GM12878 (cell line): ENCODE measurements at regions not wholly inside any gene's neighbourhood (a gene's known extent, or its start where the extent isn't known, plus 50 kb on each side); places are given as distances from the start of the nearest gene placed in this dataset.

ENCODE experiments used
- ATAC-seq: fragments of 200-7000 bp; cut with Tn5 transposase; 3 replicates; pipeline ENCODE4 v1.9.1; 2020; ENCODE audit warnings: mild to moderate bottlenecking, moderate library complexity
- BruUV-seq: library from RNA; stranded (reverse); fragments of 400-500 nt; replicated peaks from 2 replicates; lab custom pipeline; 2021; lab: Mats Ljungman, UMichigan
- CTCF ChIA-PET: fragments of 300-600 bp; sonication (Branson Sonifier 250); formaldehyde crosslinking; extraction: SDS; loops from one replicate; lab custom pipeline; 2021; ENCODE audit warnings: inconsistent platforms; lab: Yijun Ruan, JAX
- POLR2A ChIA-PET: fragments of 350-600 bp; formaldehyde crosslinking; extraction: SDS; loops from one replicate; lab custom pipeline; 2021; ENCODE audit warnings: inconsistent platforms; lab: Charles Lee
- RAD21 ChIA-PET: fragments of 300-600 bp; sonication (Branson Sonifier 250); formaldehyde crosslinking; loops from one replicate; lab custom pipeline; 2023; ENCODE audit warnings: antibody characterized with exemption; ENCODE audit not compliant: unreplicated experiment; lab: Charles Lee
- SMC1A ChIA-PET: fragments of 300-600 bp; sonication (Branson Sonifier 250); formaldehyde crosslinking; loops from one replicate; lab custom pipeline; 2023; ENCODE audit not compliant: unreplicated experiment, uncharacterized antibody; lab: Charles Lee
- DNase-seq: peaks from one replicate; pipeline ENCODE4 v3.0.0-alpha.2; 2011; ENCODE audit warnings: low read depth, low spot score
- FAIRE-seq: peaks from 3 replicates; lab custom pipeline; 2011; peaks lifted over from hg19 to GRCh38; lab: Jason Lieb, UNC
- H2AFZ ChIP-seq: 2 replicates; pipeline ENCODE4 v1.6.0; 2011; ENCODE audit warnings: low read depth, low read length, control low read depth; ENCODE audit not compliant: control insufficient read depth
- H3K27ac ChIP-seq: 2 replicates; pipeline ENCODE4 v1.5.1; 2011; ENCODE audit warnings: control low read depth; ENCODE audit not compliant: control insufficient read depth, insufficient read depth
- H3K27me3 ChIP-seq, 2 experiments: replicated peaks in 1 of 2; 2 replicates each; pipeline versions ENCODE4 v1.6.0 to v1.6.1; 2011; ENCODE audit warnings: low read length in 1 of 2; ENCODE audit not compliant: control insufficient read depth in 2 of 2, insufficient read depth in 2 of 2
- H3K36me3 ChIP-seq, 2 experiments: 2 replicates each; pipeline ENCODE4 v1.5.1; 2011; ENCODE audit warnings: low read length in 1 of 2; ENCODE audit not compliant: control insufficient read depth in 2 of 2, insufficient read depth in 2 of 2
- H3K4me1 ChIP-seq: 2 replicates; pipeline ENCODE4 v1.6.1; 2011; ENCODE audit warnings: mild to moderate bottlenecking, low read length, moderate library complexity, mixed read lengths; ENCODE audit not compliant: control insufficient read depth, insufficient read depth
- H3K4me2 ChIP-seq: 2 replicates; pipeline ENCODE4 v1.6.0; 2011; ENCODE audit warnings: control low read depth; ENCODE audit not compliant: control insufficient read depth, insufficient read depth
- H3K4me3 ChIP-seq: fragments of 200-600 bp; sonication (generic); 2 replicates; pipeline ENCODE4 v1.5.1; 2016
- H3K79me2 ChIP-seq: 2 replicates; pipeline ENCODE4 v1.6.0; 2011; ENCODE audit warnings: low read length; ENCODE audit not compliant: control insufficient read depth, insufficient read depth
- H3K9ac ChIP-seq: 2 replicates; pipeline ENCODE4 v1.8.0; 2011; ENCODE audit warnings: low read length, control low read depth, mixed read lengths; ENCODE audit not compliant: control insufficient read depth, insufficient read depth
- H3K9me3 ChIP-seq: replicated peaks from 3 replicates; pipeline ENCODE4 v1.5.1; 2011; ENCODE audit warnings: mild to moderate bottlenecking, low read length; ENCODE audit not compliant: control insufficient read depth, insufficient read depth
- H4K20me1 ChIP-seq: 2 replicates; pipeline ENCODE4 v1.6.0; 2011; ENCODE audit not compliant: control insufficient read depth, insufficient read depth
- CHD2 ChIP-seq: IDR thresholded peaks from 2 replicates; pipeline ENCODE4 v1.6.1; 2011; ENCODE audit warnings: low read depth, low read length, improper control_type of control experiment, borderline replicate concordance
- CREM ChIP-seq: IDR thresholded peaks from 2 replicates; pipeline ENCODE4 v1.6.1; 2014; ENCODE audit warnings: antibody characterized with exemption, low read depth
- EP300 ChIP-seq, 2 experiments: fragments of 150-350 bp in 1 of 2; IDR thresholded peaks; 2 replicates each; pipeline ENCODE4 v1.6.1; 2011 to 2012; ENCODE audit warnings: low read depth in 2 of 2, low read length in 2 of 2, borderline replicate concordance in 1 of 2, improper control_type of control experiment in 1 of 2, inconsistent platforms in 1 of 2; ENCODE audit not compliant: control insufficient read depth in 1 of 2
- FOXK2 ChIP-seq: fragments of 450-650 bp; IDR thresholded peaks from 2 replicates; pipeline ENCODE4 v1.6.1; 2017; ENCODE audit warnings: mild to moderate bottlenecking, moderate library complexity
- IKZF2 ChIP-seq, 2 experiments: fragments of 450-650 bp; IDR thresholded peaks; 2 replicates each; pipeline ENCODE4 v1.6.1; 2017; ENCODE audit warnings: mild to moderate bottlenecking in 2 of 2, moderate library complexity in 2 of 2
- MEF2B ChIP-seq: fragments of 450-650 bp; IDR thresholded peaks from 2 replicates; pipeline ENCODE4 v1.6.1; 2018; ENCODE audit warnings: mild to moderate bottlenecking, moderate library complexity; ENCODE audit not compliant: partially characterized antibody, poor library complexity, severe bottlenecking
- MTA3 ChIP-seq: IDR thresholded peaks from 2 replicates; pipeline ENCODE4 v1.6.1; 2012; ENCODE audit warnings: low read length, inconsistent platforms, borderline replicate concordance
- NFYB ChIP-seq: IDR thresholded peaks from 2 replicates; pipeline ENCODE4 v1.6.1; 2011; ENCODE audit warnings: low read depth, mild to moderate bottlenecking, low read length, improper control_type of control experiment, moderate library complexity; ENCODE audit not compliant: insufficient read depth
- NR2C2 ChIP-seq: IDR thresholded peaks from 2 replicates; pipeline ENCODE4 v1.6.1; 2011; ENCODE audit warnings: borderline replicate concordance, low read depth; ENCODE audit not compliant: control insufficient read depth, insufficient read length
- PAX5 ChIP-seq: IDR thresholded peaks from 2 replicates; pipeline ENCODE4 v1.6.1; 2011; ENCODE audit warnings: low read depth, low read length, borderline replicate concordance
- RCOR1 ChIP-seq: conservative IDR thresholded peaks from 2 replicates; pipeline ENCODE4 v1.6.1; 2012; ENCODE audit warnings: low read depth, low read length, improper control_type of control experiment
- USF2 ChIP-seq: IDR thresholded peaks from 2 replicates; pipeline ENCODE4 v1.6.1; 2011; ENCODE audit warnings: low read depth, low read length, improper control_type of control experiment, borderline replicate concordance
- YY1 ChIP-seq: IDR thresholded peaks from 2 replicates; pipeline ENCODE4 v1.6.1; 2011; ENCODE audit warnings: low read depth, mild to moderate bottlenecking, low read length
- WGBS: methylation state at CpG from one replicate; pipeline ENCODE4 v1.1.6; 2016; ENCODE audit warnings: low lambda C conversion rate; ENCODE audit not compliant: insufficient replicate concordance, insufficient coverage; ENCODE audit errors: missing lambda C conversion rate; 5-methylcytosine and 5-hydroxymethylcytosine counted together
- in situ Hi-C: fragments of 300-500 bp; cut with MboI; formaldehyde crosslinking; loops from 9 replicates; pipeline ENCODE4 v1.14.3; 2018; ENCODE audit warnings: mixed read lengths
- intact Hi-C: fragments of 100-400 bp; cut with micrococcal nuclease; formaldehyde crosslinking; loops from one replicate; pipeline ENCODE4 v1.14.2; 2022; ENCODE audit not compliant: unreplicated experiment
- TF ChIP-seq, protein P1 (sequence below): fragments of 450-650 bp; IDR thresholded peaks from 2 replicates; pipeline ENCODE4 v1.6.1; 2016; ENCODE audit warnings: mild to moderate bottlenecking

DNA sequence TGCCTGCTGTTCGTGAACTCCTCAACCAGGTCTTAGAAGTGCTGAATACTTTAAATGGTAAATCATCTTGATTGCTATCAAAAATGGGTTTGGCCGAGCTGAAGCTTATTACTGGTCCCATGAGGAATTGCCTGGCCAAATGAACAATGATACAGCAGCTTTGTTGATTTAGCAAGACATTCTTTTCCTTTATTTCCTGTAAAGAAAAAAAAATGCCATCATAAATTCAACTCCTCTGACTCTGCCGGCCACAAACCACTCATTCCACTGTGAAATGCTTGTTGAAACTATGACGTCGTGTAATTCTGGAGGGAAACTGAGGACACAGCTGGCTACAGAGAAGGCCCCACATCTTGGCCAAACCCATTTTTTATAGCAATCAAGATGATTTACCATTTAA lies 74.2 kb upstream of the ID2 start:
- H3K27me3 ChIP-seq = no peaks in the 10 kb centered on the region
- no peak overlapping the region; the same call in 1 of the 2 replicates for H3K4me2 ChIP-seq
- no peaks in the 10 kb centered on the region for H4K20me1 ChIP-seq
- ATAC-seq = no peak
- no peak for DNase-seq
- CTCF ChIA-PET = interaction anchor here (0.7 to 1.3 kb wide), 3 partner anchors 15 to 90 kb away, joined by 3 read pairs; partner anchors contain the start of gene ID2
- FAIRE-seq = no peak
- RAD21 ChIA-PET = interaction anchor here (0.8 to 1.8 kb wide), 4 partner anchors 14 to 74 kb away, joined by 3 to 5 read pairs (median 4); partner anchors contain the start of gene ID2
- no peak overlapping the region for H3K4me3 ChIP-seq
- SMC1A ChIA-PET = interaction anchor here (1.0 to 5.4 kb wide), 5 partner anchors 9 to 80 kb away, joined by 3 to 40 read pairs (median 3); no protein-coding TSS in a partner anchor
- POLR2A ChIA-PET = interaction anchor here (1.3 to 4.4 kb wide), 3 partner anchors 14 to 74 kb away, joined by 4 to 25 read pairs (median 6); partner anchors contain the start of gene ID2
- H3K36me3 ChIP-seq = no peaks in the 10 kb centered on the region
- BruUV-seq = no TSS peak
- intact Hi-C loops (loop anchor here (5.0 to 10.0 kb wide), 3 partner anchors 80 to 303 kb away; no protein-coding TSS in a partner anchor), in situ Hi-C loops (no loop called here)
- H3K4me1 ChIP-seq = peaks cover 28% of the 10 kb centered on the region
- H3K9me3 ChIP-seq = peaks cover 10% of the 10 kb centered on the region; the same call in 2 of the 3 replicates
- no peak overlapping the region for H2AFZ ChIP-seq
- no peak overlapping the region for H3K9ac ChIP-seq
- H3K79me2 ChIP-seq = no peaks in the 10 kb centered on the region
- H3K27ac ChIP-seq = no peak overlapping the region
- TF ChIP-seq MTA3 = no peak
- no peak for TF ChIP-seq RCOR1
- WGBS = 60% methylated on average over 5 of the region's 5 CpGs

GRCh38 chr2:8608411-8608954 lies 73.4 kb upstream of the ID2 start:
- peak; percentile 39 for DNase-seq
- POLR2A ChIA-PET = interaction anchor here (0.9 to 4.4 kb wide), 4 partner anchors 13 to 73 kb away, joined by 3 to 25 read pairs (median 7); partner anchors contain the start of gene ID2
- peak in 1 of 2 experiments; percentile 23; a peak in 1 of 4 replicates for TF ChIP-seq EP300 (IDR thresholded peaks at IDR 0.05; ENCODE audit: borderline replicate concordance in 1 of 2, control insufficient read depth in 1 of 2, low read depth in 2 of 2, low read length in 2 of 2)
- TF ChIP-seq MEF2B = peak; percentile 75
- TF ChIP-seq NFYB = 0 out of 2 replicates have a peak, but pooled peaks have one; percentile 18
- TF ChIP-seq CREM = 0 out of 2 replicates have a peak, but pooled peaks have one; percentile 16
- TF ChIP-seq YY1 = no peak
- TF ChIP-seq, protein P1, sequence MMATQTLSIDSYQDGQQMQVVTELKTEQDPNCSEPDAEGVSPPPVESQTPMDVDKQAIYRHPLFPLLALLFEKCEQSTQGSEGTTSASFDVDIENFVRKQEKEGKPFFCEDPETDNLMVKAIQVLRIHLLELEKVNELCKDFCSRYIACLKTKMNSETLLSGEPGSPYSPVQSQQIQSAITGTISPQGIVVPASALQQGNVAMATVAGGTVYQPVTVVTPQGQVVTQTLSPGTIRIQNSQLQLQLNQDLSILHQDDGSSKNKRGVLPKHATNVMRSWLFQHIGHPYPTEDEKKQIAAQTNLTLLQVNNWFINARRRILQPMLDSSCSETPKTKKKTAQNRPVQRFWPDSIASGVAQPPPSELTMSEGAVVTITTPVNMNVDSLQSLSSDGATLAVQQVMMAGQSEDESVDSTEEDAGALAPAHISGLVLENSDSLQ = peak; percentile 61; the same call in 1 of the 2 replicates
- TF ChIP-seq USF2 = no peak
- TF ChIP-seq NR2C2 = no peak
- no peak for TF ChIP-seq CHD2
- no peak for TF ChIP-seq PAX5
- TF ChIP-seq FOXK2 = no peak
- TF ChIP-seq IKZF2 (IDR thresholded peaks at IDR 0.05) = peak in 1 of 2 experiments; percentile 28; a peak in 1 of 4 replicates

More at GRCh38 chr2:8608411-8608954, 73.4 kb upstream of the ID2 start:
- Histone ChIP-seq H4K20me1 (no peaks in the 10 kb centered on the region), H3K79me2 (no peaks in the 10 kb centered on the region), H2AFZ (no peak overlapping the region), H3K27ac (no peak overlapping the region), H3K36me3 (no peaks in the 10 kb centered on the region), H3K4me1 (peaks cover 27% of the 10 kb centered on the region), H3K9ac (no peak overlapping the region), H3K27me3 (no peaks in the 10 kb centered on the region), H3K4me3 (no peak overlapping the region), H3K9me3 (peaks cover 10% of the 10 kb centered on the region; the same call in 2 of the 3 replicates), H3K4me2 (no peak overlapping the region)
- WGBS = 15% methylated on average over 6 of the region's 6 CpGs
- no TSS peak for BruUV-seq
- ATAC-seq = peak; percentile 52
- intact Hi-C loops = loop anchor here (5.0 to 10.0 kb wide), 3 partner anchors 81 to 304 kb away; no protein-coding TSS in a partner anchor
- RAD21 ChIA-PET = interaction anchor here (0.8 to 1.0 kb wide), 2 partner anchors 13 to 69 kb away, joined by 3 to 5 read pairs; no protein-coding TSS in a partner anchor
- CTCF ChIA-PET = interaction anchor here (1.0 to 1.4 kb wide), 2 partner anchors 14 to 91 kb away, joined by 3 read pairs; no protein-coding TSS in a partner anchor
- in situ Hi-C loops = no loop called here
- SMC1A ChIA-PET = interaction anchor here (0.8 to 5.4 kb wide), 4 partner anchors 13 to 79 kb away, joined by 3 to 40 read pairs (median 3); no protein-coding TSS in a partner anchor
- peak; percentile 23 for FAIRE-seq
